ENCODE measurements at regions not wholly inside any gene's neighbourhood (a gene's known extent, or its start where the extent isn't known, plus 50 kb on each side); places are given as distances from the start of the nearest gene placed in this dataset.

DNA sequence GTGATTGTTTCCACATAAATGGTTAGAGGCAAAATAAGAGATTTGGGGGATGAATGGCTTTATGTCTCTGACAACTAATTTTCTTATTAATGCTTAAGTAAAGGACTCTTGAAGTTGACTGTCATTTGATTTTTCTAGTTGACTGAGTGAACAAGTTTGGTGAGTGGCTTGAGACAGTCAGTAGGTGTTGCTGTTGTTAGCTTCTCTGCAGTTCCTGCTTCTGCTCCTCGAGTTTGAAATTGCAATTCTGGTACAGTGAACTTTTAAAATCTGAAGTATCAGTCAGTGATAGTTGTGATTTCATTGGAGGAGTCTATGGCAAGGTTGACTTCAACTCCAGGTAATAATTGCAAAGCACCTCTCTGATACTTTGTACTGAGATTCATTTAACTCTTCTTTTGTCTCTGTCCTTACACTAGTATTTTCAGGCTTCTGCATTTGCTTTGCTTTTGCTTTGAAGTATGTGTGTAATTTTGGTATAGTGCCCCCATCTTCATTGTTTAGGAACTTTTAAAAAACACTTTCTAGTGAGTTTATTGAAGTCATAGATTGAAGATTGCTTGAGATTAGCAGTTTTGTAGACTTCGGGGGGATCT is 415.5 kb downstream of the PCNX1 start:
- FAIRE-seq = peak; percentile 35
- H3K27me3 ChIP-seq (ENCODE audit: control insufficient read depth, insufficient read depth, low read length) = no peaks in the 10 kb centered on the region
- DNase-seq = peak in 2 of 5 donors; percentile 69 to 79
- peak overlapping the region in 1 of 3 donors; percentile 0 for H3K9ac ChIP-seq (ENCODE audit: low read length in 3 of 3)
- H3K4me3 ChIP-seq (ENCODE audit: low read length in 3 of 3) = peak overlapping the region in 2 of 3 donors; percentile 21 to 89
- no peaks in the 10 kb centered on the region for H3K9me3 ChIP-seq (ENCODE audit: control insufficient read depth in 2 of 3, insufficient read depth in 1 of 3, low read length in 3 of 3)
- TF ChIP-seq, protein P1, sequence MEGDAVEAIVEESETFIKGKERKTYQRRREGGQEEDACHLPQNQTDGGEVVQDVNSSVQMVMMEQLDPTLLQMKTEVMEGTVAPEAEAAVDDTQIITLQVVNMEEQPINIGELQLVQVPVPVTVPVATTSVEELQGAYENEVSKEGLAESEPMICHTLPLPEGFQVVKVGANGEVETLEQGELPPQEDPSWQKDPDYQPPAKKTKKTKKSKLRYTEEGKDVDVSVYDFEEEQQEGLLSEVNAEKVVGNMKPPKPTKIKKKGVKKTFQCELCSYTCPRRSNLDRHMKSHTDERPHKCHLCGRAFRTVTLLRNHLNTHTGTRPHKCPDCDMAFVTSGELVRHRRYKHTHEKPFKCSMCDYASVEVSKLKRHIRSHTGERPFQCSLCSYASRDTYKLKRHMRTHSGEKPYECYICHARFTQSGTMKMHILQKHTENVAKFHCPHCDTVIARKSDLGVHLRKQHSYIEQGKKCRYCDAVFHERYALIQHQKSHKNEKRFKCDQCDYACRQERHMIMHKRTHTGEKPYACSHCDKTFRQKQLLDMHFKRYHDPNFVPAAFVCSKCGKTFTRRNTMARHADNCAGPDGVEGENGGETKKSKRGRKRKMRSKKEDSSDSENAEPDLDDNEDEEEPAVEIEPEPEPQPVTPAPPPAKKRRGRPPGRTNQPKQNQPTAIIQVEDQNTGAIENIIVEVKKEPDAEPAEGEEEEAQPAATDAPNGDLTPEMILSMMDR (IDR thresholded peaks at IDR 0.05; ENCODE audit: borderline replicate concordance, extremely low read depth, insufficient read depth) = peak; percentile 53
- H3K4me1 ChIP-seq (ENCODE audit: control insufficient read depth in 2 of 3, insufficient read depth in 2 of 3, low read depth in 1 of 3, low read length in 3 of 3) = peaks cover 0 to 10% (median 4%) of the 10 kb centered on the region in 3 donors
- intact Hi-C loops (cut with DNase I) = no loop called here
- no peak overlapping the region for H3K27ac ChIP-seq (ENCODE audit: low read depth in 2 of 2, low read length in 2 of 2)
- no peaks in the 10 kb centered on the region for H3K36me3 ChIP-seq (ENCODE audit: control insufficient read depth in 2 of 3, insufficient read depth in 3 of 3, low read length in 3 of 3)

DNA sequence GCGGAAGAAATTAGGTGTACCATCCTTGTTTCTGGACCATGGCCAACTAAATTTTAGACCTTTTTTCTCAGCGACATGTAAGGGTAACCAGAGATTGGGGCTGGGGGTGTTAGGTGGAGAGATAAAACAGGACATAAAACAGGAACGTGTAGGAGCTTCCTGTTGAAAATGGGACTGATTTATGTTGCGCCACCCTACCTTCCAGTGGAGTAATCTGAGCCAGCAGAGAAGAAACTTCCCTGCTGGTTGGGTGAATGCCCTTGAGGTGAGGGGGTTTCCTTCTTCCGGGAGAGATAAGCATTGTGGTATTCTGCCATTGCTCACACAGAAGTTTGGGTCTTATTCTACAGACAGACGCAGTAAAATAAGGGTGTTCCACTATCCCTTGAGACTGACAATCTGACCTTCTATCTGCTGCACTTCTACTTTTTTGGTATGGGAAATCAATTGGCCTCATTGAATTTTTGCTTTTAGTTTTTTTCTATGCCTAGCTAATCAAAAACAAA is 417.6 kb downstream of the PCNX1 start:
- no peaks in the 10 kb centered on the region for H3K27me3 ChIP-seq (ENCODE audit: control insufficient read depth, insufficient read depth, low read length)
- H3K4me1 ChIP-seq (ENCODE audit: control insufficient read depth in 2 of 3, insufficient read depth in 2 of 3, low read depth in 1 of 3, low read length in 3 of 3) = peaks cover 0 to 7% (median 4%) of the 10 kb centered on the region in 3 donors
- TF ChIP-seq, protein P1 (IDR thresholded peaks at IDR 0.05; ENCODE audit: borderline replicate concordance, extremely low read depth, insufficient read depth) = no peak
- H3K27ac ChIP-seq (ENCODE audit: low read depth in 2 of 2, low read length in 2 of 2) = no peak overlapping the region
- no peak overlapping the region for H3K9ac ChIP-seq (ENCODE audit: low read length in 3 of 3)
- DNase-seq = peak in 4 of 5 donors; percentile 60 to 87 (median 80)
- no peaks in the 10 kb centered on the region for H3K36me3 ChIP-seq (ENCODE audit: control insufficient read depth in 2 of 3, insufficient read depth in 3 of 3, low read length in 3 of 3)
- no peak overlapping the region for H3K4me3 ChIP-seq (ENCODE audit: low read length in 3 of 3)
- intact Hi-C loops (cut with DNase I) = no loop called here
- no peak for FAIRE-seq
- H3K9me3 ChIP-seq (ENCODE audit: control insufficient read depth in 2 of 3, insufficient read depth in 1 of 3, low read length in 3 of 3) = no peaks in the 10 kb centered on the region

DNA sequence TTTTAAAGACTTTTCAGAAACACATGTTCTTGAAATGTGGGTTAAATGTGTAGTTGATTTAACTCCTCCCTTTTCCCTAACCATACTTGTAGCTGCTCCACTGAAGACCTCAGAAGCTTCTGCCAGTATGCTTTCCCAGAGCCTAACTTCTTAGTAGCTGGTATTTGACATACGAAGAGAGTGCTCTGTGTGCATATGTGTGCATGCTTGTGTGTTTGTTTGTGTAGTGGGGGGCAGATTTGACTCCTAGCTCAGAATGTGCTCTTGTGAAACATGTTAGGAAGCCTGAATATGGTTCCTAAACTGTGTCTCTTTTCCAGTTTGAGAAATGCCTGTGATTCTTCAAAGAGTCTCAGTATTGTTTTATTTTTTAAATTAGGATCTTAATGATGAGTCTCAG is 420.4 kb downstream of the PCNX1 start:
- DNase-seq = no peak
- intact Hi-C loops (cut with DNase I) = no loop called here
- H3K4me3 ChIP-seq (ENCODE audit: low read length in 3 of 3) = no peak overlapping the region
- no peak for FAIRE-seq
- TF ChIP-seq, protein P1 (IDR thresholded peaks at IDR 0.05; ENCODE audit: borderline replicate concordance, extremely low read depth, insufficient read depth) = no peak
- H3K36me3 ChIP-seq (ENCODE audit: control insufficient read depth in 2 of 3, insufficient read depth in 3 of 3, low read length in 3 of 3) = no peaks in the 10 kb centered on the region
- H3K27ac ChIP-seq (ENCODE audit: low read depth in 2 of 2, low read length in 2 of 2) = no peak overlapping the region
- H3K9ac ChIP-seq (ENCODE audit: low read length in 3 of 3) = no peak overlapping the region
- H3K4me1 ChIP-seq (ENCODE audit: control insufficient read depth in 2 of 3, insufficient read depth in 2 of 3, low read depth in 1 of 3, low read length in 3 of 3) = peaks cover 1 to 3% (median 3%) of the 10 kb centered on the region in 3 donors
- no peaks in the 10 kb centered on the region for H3K27me3 ChIP-seq (ENCODE audit: control insufficient read depth, insufficient read depth, low read length)
- H3K9me3 ChIP-seq (ENCODE audit: control insufficient read depth in 2 of 3, insufficient read depth in 1 of 3, low read length in 3 of 3) = no peaks in the 10 kb centered on the region

All from kidney (tissue), 13 donors.